ENCODE measurements at regions not wholly inside any gene's neighbourhood (a gene's known extent, or its start where the extent isn't known, plus 50 kb on each side); places are given as distances from the start of the nearest gene placed in this dataset.
"Not testable (repeated sequence)": the region's sequence is repeated elsewhere in the genome, so short reads cannot be mapped to it uniquely, and the experiment has no call there.

GRCh38 chrX:35221391-35221790, 278.8 kb downstream of the FAM47B start:
- DNase-seq, result not testable (repeated sequence)

- no peak for DNase-seq
These were observed 301.6 kb downstream of the FAM47B start for GRCh38 chrX:35244088-35244741.

- no peak for DNase-seq
These were observed 302.4 kb downstream of the FAM47B start for GRCh38 chrX:35244796-35245508.

- DNase-seq, result no peak
These were observed 308.6 kb downstream of the FAM47B start for GRCh38 chrX:35251226-35251625.

GRCh38 chrX:35276115-35276514, 333.5 kb downstream of the FAM47B start:
- no peak for DNase-seq

GRCh38 chrX:35285289-35285962, 342.8 kb downstream of the FAM47B start:
- DNase-seq, result no peak

- DNase-seq, result no peak
These were observed 346.1 kb downstream of the FAM47B start for GRCh38 chrX:35288657-35289056.

- DNase-seq, result no peak
These were observed 347.4 kb downstream of the FAM47B start for GRCh38 chrX:35289952-35290351.

GRCh38 chrX:35291013-35291412, 348.4 kb downstream of the FAM47B start:
- DNase-seq, result no peak

- DNase-seq, result no peak
These were observed 349.9 kb downstream of the FAM47B start for GRCh38 chrX:35292522-35292921.

- not testable (repeated sequence) for DNase-seq
These were observed 362.4 kb downstream of the FAM47B start for GRCh38 chrX:35305037-35305436.

GRCh38 chrX:35339796-35340195, 397.2 kb downstream of the FAM47B start:
- no peak for DNase-seq

- DNase-seq, result no peak
These were observed 397.9 kb downstream of the FAM47B start for GRCh38 chrX:35340465-35340864.

GRCh38 chrX:35351212-35351611, 408.6 kb downstream of the FAM47B start:
- DNase-seq, result no peak

GRCh38 chrX:35351795-35352483, 409.3 kb downstream of the FAM47B start:
- no peak for DNase-seq

GRCh38 chrX:35357656-35358055, 415.1 kb downstream of the FAM47B start:
- no peak for DNase-seq

GRCh38 chrX:35362866-35363265, 420.3 kb downstream of the FAM47B start:
- DNase-seq, result no peak

- DNase-seq, result no peak
These were observed 424.0 kb upstream of the MAGEB16 start for GRCh38 chrX:35374116-35374515.

- no peak for DNase-seq
These were observed 417.1 kb upstream of the MAGEB16 start for GRCh38 chrX:35380808-35381700.

- DNase-seq, result not testable (repeated sequence)
These were observed 416.4 kb upstream of the MAGEB16 start for GRCh38 chrX:35381709-35382108.

GRCh38 chrX:35382966-35383365, 415.2 kb upstream of the MAGEB16 start:
- no peak for DNase-seq

- no peak for DNase-seq
These were observed 405.9 kb upstream of the MAGEB16 start for GRCh38 chrX:35392232-35392631.

Measured in NCI-H774 (cell line).